ENCODE measurements at regions not wholly inside any gene's neighbourhood (a gene's known extent, or its start where the extent isn't known, plus 50 kb on each side); places are given as distances from the start of the nearest gene placed in this dataset.

DNA sequence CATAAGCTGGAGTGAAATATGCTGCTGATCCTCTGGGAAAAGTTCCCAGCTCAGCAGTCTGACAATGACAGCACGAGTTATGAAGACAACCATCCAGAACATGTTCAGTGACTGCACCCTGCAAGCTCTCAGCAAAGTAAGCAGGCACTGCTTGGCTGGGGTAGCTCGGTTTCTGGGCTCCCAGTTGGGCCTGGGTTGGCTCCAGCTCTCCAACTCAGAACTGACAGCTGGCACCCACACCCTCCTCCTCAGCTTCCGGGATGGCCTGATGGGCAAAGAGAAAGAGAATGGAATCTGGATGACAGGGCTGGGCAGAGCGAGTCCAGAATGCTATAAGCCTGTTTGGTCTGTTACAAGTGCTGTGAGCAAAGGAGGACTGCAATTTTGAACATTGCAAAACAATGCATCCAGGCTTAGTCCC is 185.0 kb downstream of the CSNK1G3 start:
- H3K27ac ChIP-seq: no peak overlapping the region
- no peak overlapping the region for H3K4me3 ChIP-seq

DNA sequence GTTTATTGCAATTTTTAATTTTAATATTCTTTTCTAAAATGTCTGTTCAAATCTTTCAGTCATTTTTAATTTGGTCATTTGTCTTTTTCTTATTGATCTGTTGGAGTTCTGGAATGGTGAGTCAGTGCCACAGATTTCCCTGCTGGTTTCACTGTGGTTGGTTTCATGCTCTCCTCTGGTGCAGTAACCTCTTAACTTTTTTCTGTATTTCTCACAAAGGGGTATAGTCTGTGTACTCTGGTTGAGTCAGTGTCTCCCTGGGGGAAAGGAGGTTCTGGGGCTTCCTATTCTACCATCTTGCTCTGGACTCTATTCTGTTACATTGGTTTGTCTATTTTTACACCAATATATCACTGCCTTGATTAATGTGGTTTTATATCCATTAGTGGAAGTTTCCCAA is 178.8 kb downstream of the CSNK1G3 start:
- Histone ChIP-seq H3K4me3 (no peak overlapping the region), H3K27ac (no peak overlapping the region), H3K27me3 (no peaks in the 10 kb centered on the region), H3K9me3 (no peaks in the 10 kb centered on the region), H3K36me3 (ENCODE audit: low read depth, missing control alignments) (no peaks in the 10 kb centered on the region), H3K4me1 (no peaks in the 10 kb centered on the region)
- TF ChIP-seq POLR2A (IDR thresholded peaks at IDR 0.05): no peak
- TF ChIP-seq, protein P1, sequence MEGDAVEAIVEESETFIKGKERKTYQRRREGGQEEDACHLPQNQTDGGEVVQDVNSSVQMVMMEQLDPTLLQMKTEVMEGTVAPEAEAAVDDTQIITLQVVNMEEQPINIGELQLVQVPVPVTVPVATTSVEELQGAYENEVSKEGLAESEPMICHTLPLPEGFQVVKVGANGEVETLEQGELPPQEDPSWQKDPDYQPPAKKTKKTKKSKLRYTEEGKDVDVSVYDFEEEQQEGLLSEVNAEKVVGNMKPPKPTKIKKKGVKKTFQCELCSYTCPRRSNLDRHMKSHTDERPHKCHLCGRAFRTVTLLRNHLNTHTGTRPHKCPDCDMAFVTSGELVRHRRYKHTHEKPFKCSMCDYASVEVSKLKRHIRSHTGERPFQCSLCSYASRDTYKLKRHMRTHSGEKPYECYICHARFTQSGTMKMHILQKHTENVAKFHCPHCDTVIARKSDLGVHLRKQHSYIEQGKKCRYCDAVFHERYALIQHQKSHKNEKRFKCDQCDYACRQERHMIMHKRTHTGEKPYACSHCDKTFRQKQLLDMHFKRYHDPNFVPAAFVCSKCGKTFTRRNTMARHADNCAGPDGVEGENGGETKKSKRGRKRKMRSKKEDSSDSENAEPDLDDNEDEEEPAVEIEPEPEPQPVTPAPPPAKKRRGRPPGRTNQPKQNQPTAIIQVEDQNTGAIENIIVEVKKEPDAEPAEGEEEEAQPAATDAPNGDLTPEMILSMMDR (IDR thresholded peaks at IDR 0.05): no peak
- intact Hi-C loops (cut with DNase I; ENCODE audit: low total_unique reads): no loop called here
- no peak for DNase-seq

More for the DNA sequence above, 185.0 kb downstream of the CSNK1G3 start:
- intact Hi-C loops (cut with DNase I; ENCODE audit: low total_unique reads): no loop called here
- Histone ChIP-seq H3K36me3 (ENCODE audit: low read depth, missing control alignments) (no peaks in the 10 kb centered on the region), H3K4me1 (no peaks in the 10 kb centered on the region), H3K27me3 (no peaks in the 10 kb centered on the region), H3K9me3 (no peaks in the 10 kb centered on the region)
- TF ChIP-seq POLR2A (IDR thresholded peaks at IDR 0.05): no peak
- TF ChIP-seq, protein P1 (IDR thresholded peaks at IDR 0.05): no peak
- 74 to 77% methylated on average over 4 of the region's 4 CpGs for WGBS, 2 donors
- DNase-seq: no peak

DNA sequence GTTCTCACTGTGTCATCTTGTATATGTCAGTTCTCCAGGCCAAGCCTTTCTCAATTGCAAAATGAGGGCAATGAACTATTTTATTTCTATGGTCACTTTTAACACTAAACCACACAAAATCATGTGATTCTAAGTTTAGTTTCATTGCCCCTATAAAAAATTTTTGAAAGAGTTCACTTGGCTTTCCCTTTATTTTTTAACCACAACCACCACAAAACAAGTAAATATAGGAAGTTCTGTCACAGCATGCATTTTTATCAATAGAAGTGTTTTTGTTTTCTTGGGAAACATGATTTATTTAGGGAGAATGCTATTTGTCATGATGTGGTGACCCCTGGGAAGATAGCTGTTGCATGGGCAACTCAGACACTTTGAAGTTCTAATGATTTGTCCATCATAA is 169.1 kb downstream of the CSNK1G3 start:
- H3K27me3 ChIP-seq: no peaks in the 10 kb centered on the region
- intact Hi-C loops (cut with DNase I; ENCODE audit: low total_unique reads): no loop called here

GRCh38 chr5:123673107-123673506 is 161.1 kb downstream of the CSNK1G3 start:
- Histone ChIP-seq H3K9me3 (no peaks in the 10 kb centered on the region), H3K36me3 (ENCODE audit: low read depth, missing control alignments) (no peaks in the 10 kb centered on the region), H3K27me3 (no peaks in the 10 kb centered on the region), H3K27ac (no peak overlapping the region), H3K4me3 (no peak overlapping the region), H3K4me1 (no peaks in the 10 kb centered on the region)
- intact Hi-C loops (cut with DNase I; ENCODE audit: low total_unique reads): no loop called here
- no peak for DNase-seq
- WGBS, 2 donors: 59 to 75% methylated on average over 2 of the region's 2 CpGs
- TF ChIP-seq, protein P1 (IDR thresholded peaks at IDR 0.05): no peak
- TF ChIP-seq POLR2A (IDR thresholded peaks at IDR 0.05): no peak

More for the DNA sequence above, 169.1 kb downstream of the CSNK1G3 start:
- Histone ChIP-seq H3K27ac (no peak overlapping the region), H3K4me3 (no peak overlapping the region), H3K9me3 (no peaks in the 10 kb centered on the region), H3K4me1 (no peaks in the 10 kb centered on the region), H3K36me3 (ENCODE audit: low read depth, missing control alignments) (no peaks in the 10 kb centered on the region)
- no peak for TF ChIP-seq POLR2A (IDR thresholded peaks at IDR 0.05)
- TF ChIP-seq, protein P1 (IDR thresholded peaks at IDR 0.05): no peak
- no peak for DNase-seq

- DNase-seq: no peak
- intact Hi-C loops (cut with DNase I; ENCODE audit: low total_unique reads): no loop called here
- 67% methylated on average over 5 of the region's 5 CpGs for WGBS, 2 donors
- TF ChIP-seq POLR2A (IDR thresholded peaks at IDR 0.05): no peak
- TF ChIP-seq, protein P1 (IDR thresholded peaks at IDR 0.05): no peak
- Histone ChIP-seq H3K36me3 (ENCODE audit: low read depth, missing control alignments) (no peaks in the 10 kb centered on the region), H3K9me3 (no peaks in the 10 kb centered on the region), H3K27me3 (no peaks in the 10 kb centered on the region), H3K27ac (no peak overlapping the region), H3K4me3 (no peak overlapping the region), H3K4me1 (no peaks in the 10 kb centered on the region)
Measured at GRCh38 chr5:123671711-123672456, 159.9 kb downstream of the CSNK1G3 start.
